ENCODE measurements at regions not wholly inside any gene's neighbourhood (a gene's known extent, or its start where the extent isn't known, plus 50 kb on each side); places are given as distances from the start of the nearest gene placed in this dataset.

- DNase-seq (ENCODE audit: low spot score): no peak
Observed at GRCh38 chr6:14903176-14904038, 342.5 kb upstream of the JARID2 start.

- no peak for DNase-seq (ENCODE audit: low spot score)
Observed at GRCh38 chr6:14905201-14905600, 340.7 kb upstream of the JARID2 start.

GRCh38 chr6:14906621-14907020 is 339.2 kb upstream of the JARID2 start:
- DNase-seq (ENCODE audit: low spot score): no peak

GRCh38 chr6:14910692-14911547 is 334.9 kb upstream of the JARID2 start:
- DNase-seq (ENCODE audit: low spot score): no peak

DNA sequence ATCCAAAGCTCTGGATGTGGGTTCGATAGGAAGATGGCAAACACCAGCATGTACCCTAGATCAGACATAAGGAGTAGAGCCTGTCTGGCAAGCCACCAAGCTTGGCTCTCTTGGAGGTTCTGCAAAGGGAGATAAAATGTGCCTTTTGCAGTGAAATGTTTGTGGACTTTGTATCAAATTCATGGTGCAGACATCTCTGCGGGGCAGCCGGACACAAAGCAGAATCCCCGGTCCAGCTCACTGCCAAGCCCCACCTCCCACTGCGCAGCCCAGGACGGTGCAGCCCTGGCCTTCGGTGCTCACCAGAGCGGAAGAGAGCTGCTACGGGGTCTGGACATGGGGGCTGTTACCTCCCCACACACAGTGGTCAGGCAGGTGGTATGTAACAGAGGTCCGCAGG is 333.6 kb upstream of the JARID2 start:
- no peak for DNase-seq (ENCODE audit: low spot score)

- no peak for DNase-seq (ENCODE audit: low spot score)
Observed at GRCh38 chr6:14912706-14913105, 333.2 kb upstream of the JARID2 start.

GRCh38 chr6:14913931-14914330 is 331.9 kb upstream of the JARID2 start:
- no peak for DNase-seq (ENCODE audit: low spot score)

- no peak for DNase-seq (ENCODE audit: low spot score)
Observed at GRCh38 chr6:14915888-14916832, 329.7 kb upstream of the JARID2 start.

DNA sequence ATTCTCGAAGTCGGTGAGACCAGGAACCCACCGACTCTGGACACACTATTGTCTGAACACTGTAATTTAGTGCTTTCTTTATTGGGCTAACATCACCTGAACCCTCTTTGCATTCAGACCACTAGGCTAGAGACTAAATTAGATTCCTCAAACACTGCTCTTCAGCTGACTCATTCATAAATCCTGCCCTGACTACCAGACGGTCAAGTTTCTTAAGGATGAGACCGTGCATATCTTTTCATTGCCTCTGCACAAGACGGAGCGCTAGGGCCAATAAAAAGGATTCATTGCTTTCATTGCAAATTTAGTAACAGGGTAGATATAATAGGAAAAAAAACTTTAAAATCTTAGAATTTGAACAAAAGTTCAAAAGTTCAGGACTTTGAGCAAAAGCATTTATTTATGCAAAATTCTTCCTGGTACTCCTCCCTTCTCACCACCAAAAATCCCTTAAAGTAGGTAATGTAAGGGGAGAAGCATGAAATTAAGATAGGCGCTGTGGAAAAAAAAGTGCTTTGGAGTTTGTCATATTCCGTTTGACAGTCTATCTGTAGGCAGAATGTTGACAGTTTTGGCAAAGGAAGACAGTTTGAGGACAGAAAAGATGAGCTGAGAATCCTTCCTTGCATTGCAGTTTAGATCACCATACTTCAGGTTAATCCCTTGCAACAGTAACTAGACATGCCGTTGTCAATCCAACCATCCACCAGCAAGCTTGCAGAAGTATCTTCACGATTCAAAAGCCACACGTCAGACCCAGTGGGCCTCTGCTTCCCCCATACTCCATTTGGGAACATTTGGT is 328.6 kb upstream of the JARID2 start:
- DNase-seq (ENCODE audit: low spot score): no peak

- DNase-seq (ENCODE audit: low spot score): no peak
Observed at GRCh38 chr6:14918200-14918907, 327.5 kb upstream of the JARID2 start.

GRCh38 chr6:14919038-14919670 is 326.7 kb upstream of the JARID2 start:
- no peak for DNase-seq (ENCODE audit: low spot score)

DNA sequence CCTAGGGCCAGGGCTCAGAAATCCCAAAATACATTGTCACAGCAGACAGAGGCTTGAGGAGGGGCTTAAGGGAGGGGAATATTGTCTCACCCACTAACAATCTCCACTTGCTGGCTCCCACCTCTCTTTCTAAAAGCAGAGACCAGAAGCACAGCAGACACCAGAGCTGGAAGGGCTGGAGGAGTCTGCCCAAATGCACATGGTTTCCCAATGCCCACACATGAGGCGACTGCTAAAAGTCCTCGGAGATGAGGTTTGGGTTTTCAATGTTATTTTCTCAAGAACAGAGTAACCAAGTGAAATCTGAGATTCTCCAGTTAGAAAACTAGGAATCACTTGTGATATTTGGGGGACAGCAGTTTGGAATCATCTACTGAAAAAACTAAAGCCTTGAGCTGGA is 325.6 kb upstream of the JARID2 start:
- DNase-seq (ENCODE audit: low spot score): no peak

DNA sequence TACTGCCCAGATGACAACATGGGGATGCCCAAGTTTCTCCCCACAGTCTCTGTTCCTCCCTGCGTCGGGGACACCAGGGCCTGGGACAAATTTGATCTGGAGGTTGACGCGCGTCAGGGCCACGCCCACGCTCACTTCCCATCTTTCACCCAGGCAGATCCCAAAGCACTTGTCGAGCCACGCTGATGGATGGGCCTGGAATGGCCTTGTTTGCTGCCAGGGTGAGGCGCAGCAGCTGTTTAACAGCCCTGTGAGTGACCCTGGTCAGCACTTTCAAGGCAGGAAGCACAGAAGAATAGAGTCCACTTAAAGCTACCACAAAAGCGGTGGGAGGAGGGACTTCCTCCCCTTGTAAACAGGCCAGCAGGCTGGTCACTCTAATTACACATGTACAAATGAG is 324.7 kb upstream of the JARID2 start:
- no peak for DNase-seq (ENCODE audit: low spot score)

DNA sequence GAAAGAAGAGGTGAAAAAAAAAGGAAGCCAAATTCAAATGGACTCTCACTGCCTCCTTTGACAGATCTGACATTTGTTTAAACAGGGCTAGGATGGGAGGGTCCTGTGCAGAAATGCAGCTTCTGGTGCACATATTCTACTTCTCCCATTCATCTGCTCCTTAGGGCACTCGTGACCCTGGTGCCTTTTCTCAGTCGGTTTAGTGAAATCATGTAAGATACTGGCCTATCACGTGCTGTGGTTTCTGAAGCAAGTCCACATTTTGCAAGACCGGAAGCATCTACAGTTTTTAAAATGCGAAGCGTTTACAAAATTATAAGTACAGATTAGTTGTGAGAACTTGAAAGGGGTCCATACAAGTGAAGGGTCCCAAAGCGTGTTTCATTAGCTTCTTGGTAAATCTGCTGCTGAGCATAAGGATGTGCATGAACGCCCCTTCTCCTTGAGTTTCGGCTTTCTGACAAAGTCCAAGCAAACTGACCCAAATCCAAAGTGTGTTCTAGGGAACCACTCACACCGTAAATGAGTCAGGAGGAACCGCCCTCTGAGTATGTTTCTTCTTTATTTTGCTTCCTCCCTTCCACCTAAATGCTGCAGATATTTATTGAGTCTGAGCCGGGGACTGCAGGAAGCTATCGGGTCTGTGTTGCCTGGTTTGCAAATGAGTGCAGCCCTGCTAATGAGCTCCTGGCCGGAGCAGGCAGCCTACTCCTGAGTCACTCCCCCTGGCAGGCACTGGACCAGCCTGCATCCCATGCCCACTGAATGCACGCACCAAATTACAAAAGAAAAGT is 323.8 kb upstream of the JARID2 start:
- no peak for DNase-seq (ENCODE audit: low spot score)

GRCh38 chr6:14922706-14923460 is 323.0 kb upstream of the JARID2 start:
- DNase-seq (ENCODE audit: low spot score): no peak

- DNase-seq (ENCODE audit: low spot score): no peak
Observed at GRCh38 chr6:14924126-14925024, 321.5 kb upstream of the JARID2 start.

DNA sequence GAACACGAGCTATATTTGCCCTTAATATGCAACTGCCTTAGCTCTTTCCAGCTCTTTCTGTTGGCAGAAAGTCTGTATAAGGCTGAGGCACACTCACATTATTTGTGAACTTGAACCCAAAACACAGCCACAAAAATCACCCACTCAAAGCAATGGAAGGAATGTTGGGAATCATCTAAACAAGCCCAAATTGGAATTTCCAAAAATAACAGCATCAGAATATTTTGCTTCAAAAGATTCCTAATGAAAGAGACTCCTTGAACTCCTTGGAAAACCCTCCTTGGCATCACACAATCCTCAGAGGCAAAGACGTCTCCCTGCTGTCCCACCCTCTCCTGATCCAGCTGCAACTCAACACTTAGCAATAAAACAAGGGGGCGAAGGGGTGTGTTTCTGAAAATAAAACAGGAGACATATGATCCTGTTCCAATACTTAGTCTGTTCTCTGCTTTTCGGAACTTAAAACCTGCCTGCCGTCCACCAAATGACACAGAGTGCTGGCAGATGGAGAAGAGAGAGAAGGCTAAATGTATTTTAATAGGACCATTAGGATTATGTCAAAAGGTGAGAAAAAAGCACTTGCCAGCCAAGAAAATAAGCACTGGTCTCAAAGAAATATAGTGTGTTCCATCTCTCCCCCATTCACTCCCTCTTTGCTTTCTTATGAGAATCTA is 320.7 kb upstream of the JARID2 start:
- no peak for DNase-seq (ENCODE audit: low spot score)

All from LoVo (cell line).